Activated naive CD8-positive, alpha-beta T cell treated with anti-CD3 and anti-CD28 coated beads, Interleukin-2, amount 50 U/mL, for 24 hours (primary cell): ENCODE measurements at regions not wholly inside any gene's neighbourhood (a gene's known extent, or its start where the extent isn't known, plus 50 kb on each side); places are given as distances from the start of the nearest gene placed in this dataset.
A peak's percentile ranks its signal among the peaks of the same experiment; 100 is the strongest.

Experiments used
- ATAC-seq: fragments of 150-1000 bp; cut with Tn5 transposase; one replicate; pipeline ENCODE4 v1.10.0; 2021
- DNase-seq: peaks from one replicate; pipeline ENCODE4 v3.0.0; 2021
- H3K27ac Mint-ChIP-seq: one replicate; pipeline ENCODE4 v1.8.0; 2021; ENCODE audit warnings: mild to moderate bottlenecking, mixed read lengths
- H3K27me3 Mint-ChIP-seq: one replicate; pipeline ENCODE4 v1.8.0; 2021; ENCODE audit warnings: mixed read lengths
- H3K36me3 Mint-ChIP-seq: one replicate; pipeline ENCODE4 v1.8.0; 2021; ENCODE audit warnings: low read depth, mixed read lengths
- H3K4me1 Mint-ChIP-seq: one replicate; pipeline ENCODE4 v1.8.0; 2021; ENCODE audit warnings: mixed read lengths
- H3K4me3 Mint-ChIP-seq: one replicate; pipeline ENCODE4 v1.8.0; 2021; ENCODE audit warnings: mild to moderate bottlenecking, moderate library complexity, mixed read lengths
- H3K9me3 Mint-ChIP-seq: one replicate; pipeline ENCODE4 v1.8.0; 2021; ENCODE audit warnings: mixed read lengths

- peaks cover 7% of the 10 kb centered on the region for H3K9me3 Mint-ChIP-seq
- DNase-seq: no peak
Observed at GRCh38 chr12:97943359-97943758, 480.8 kb downstream of the RMST start.

GRCh38 chr12:97944576-97944975 lies 482.0 kb downstream of the RMST start:
- DNase-seq: no peak
- no peak for ATAC-seq
- no peak overlapping the region for H3K4me3 Mint-ChIP-seq
- H3K4me1 Mint-ChIP-seq: no peaks in the 10 kb centered on the region
- H3K27me3 Mint-ChIP-seq: no peaks in the 10 kb centered on the region
- no peak overlapping the region for H3K27ac Mint-ChIP-seq
- peaks cover 7% of the 10 kb centered on the region for H3K9me3 Mint-ChIP-seq
- no peaks in the 10 kb centered on the region for H3K36me3 Mint-ChIP-seq

More at GRCh38 chr12:97943359-97943758, 480.8 kb downstream of the RMST start:
- Mint-ChIP-seq H3K27ac (no peak overlapping the region), H3K4me1 (no peaks in the 10 kb centered on the region), H3K36me3 (no peaks in the 10 kb centered on the region), H3K4me3 (no peak overlapping the region), H3K27me3 (no peaks in the 10 kb centered on the region)
- no peak for ATAC-seq

GRCh38 chr12:97946701-97947100 lies 484.1 kb downstream of the RMST start:
- ATAC-seq: no peak
- no peak overlapping the region for H3K27ac Mint-ChIP-seq
- no peak overlapping the region for H3K4me3 Mint-ChIP-seq
- H3K4me1 Mint-ChIP-seq: no peaks in the 10 kb centered on the region
- H3K9me3 Mint-ChIP-seq: peaks cover 7% of the 10 kb centered on the region
- no peaks in the 10 kb centered on the region for H3K27me3 Mint-ChIP-seq
- DNase-seq: no peak
- H3K36me3 Mint-ChIP-seq: no peaks in the 10 kb centered on the region

- H3K9me3 Mint-ChIP-seq: peaks cover 7% of the 10 kb centered on the region
- no peak overlapping the region for H3K4me3 Mint-ChIP-seq
- no peak overlapping the region for H3K27ac Mint-ChIP-seq
- no peaks in the 10 kb centered on the region for H3K4me1 Mint-ChIP-seq
- H3K27me3 Mint-ChIP-seq: no peaks in the 10 kb centered on the region
- no peaks in the 10 kb centered on the region for H3K36me3 Mint-ChIP-seq
- ATAC-seq: no peak
- DNase-seq: no peak
Observed at GRCh38 chr12:97948591-97948990, 486.0 kb downstream of the RMST start.

- ATAC-seq (no peak), DNase-seq (no peak)
- Mint-ChIP-seq H3K4me3 (no peak overlapping the region), H3K27me3 (peaks cover 3% of the 10 kb centered on the region), H3K4me1 (no peaks in the 10 kb centered on the region), H3K27ac (no peak overlapping the region), H3K9me3 (peaks cover 12% of the 10 kb centered on the region), H3K36me3 (no peaks in the 10 kb centered on the region)
Observed at GRCh38 chr12:97951239-97951638, 488.6 kb downstream of the RMST start.

- Mint-ChIP-seq H3K9me3 (peaks cover 17% of the 10 kb centered on the region), H3K27ac (no peak overlapping the region), H3K4me3 (no peak overlapping the region), H3K27me3 (peaks cover 3% of the 10 kb centered on the region), H3K4me1 (no peaks in the 10 kb centered on the region), H3K36me3 (no peaks in the 10 kb centered on the region)
- DNase-seq (no peak), ATAC-seq (no peak)
Observed at GRCh38 chr12:97951717-97952116, 489.1 kb downstream of the RMST start.

GRCh38 chr12:97957109-97957508 lies 494.5 kb downstream of the RMST start:
- no peak for ATAC-seq
- H3K9me3 Mint-ChIP-seq: peaks cover 11% of the 10 kb centered on the region
- no peak overlapping the region for H3K27ac Mint-ChIP-seq
- peaks cover 3% of the 10 kb centered on the region for H3K27me3 Mint-ChIP-seq
- no peak for DNase-seq
- H3K4me3 Mint-ChIP-seq: no peak overlapping the region
- no peaks in the 10 kb centered on the region for H3K4me1 Mint-ChIP-seq
- H3K36me3 Mint-ChIP-seq: no peaks in the 10 kb centered on the region

GRCh38 chr12:97960225-97960624 lies 497.6 kb downstream of the RMST start:
- H3K4me3 Mint-ChIP-seq: no peak overlapping the region
- no peaks in the 10 kb centered on the region for H3K27me3 Mint-ChIP-seq
- DNase-seq (no peak), ATAC-seq (no peak)
- no peaks in the 10 kb centered on the region for H3K4me1 Mint-ChIP-seq
- no peak overlapping the region for H3K27ac Mint-ChIP-seq
- peaks cover 11% of the 10 kb centered on the region for H3K9me3 Mint-ChIP-seq
- no peaks in the 10 kb centered on the region for H3K36me3 Mint-ChIP-seq

GRCh38 chr12:97960741-97961608 lies 498.4 kb downstream of the RMST start:
- no peak overlapping the region for H3K27ac Mint-ChIP-seq
- peaks cover 8% of the 10 kb centered on the region for H3K9me3 Mint-ChIP-seq
- no peaks in the 10 kb centered on the region for H3K27me3 Mint-ChIP-seq
- no peak overlapping the region for H3K4me3 Mint-ChIP-seq
- DNase-seq (peak; percentile 20), ATAC-seq (peak; percentile 44)
- no peaks in the 10 kb centered on the region for H3K4me1 Mint-ChIP-seq
- no peaks in the 10 kb centered on the region for H3K36me3 Mint-ChIP-seq

- no peaks in the 10 kb centered on the region for H3K9me3 Mint-ChIP-seq
- H3K4me1 Mint-ChIP-seq: no peaks in the 10 kb centered on the region
- DNase-seq (no peak), ATAC-seq (no peak)
- H3K27ac Mint-ChIP-seq: no peak overlapping the region
- no peaks in the 10 kb centered on the region for H3K36me3 Mint-ChIP-seq
- H3K4me3 Mint-ChIP-seq: no peak overlapping the region
- H3K27me3 Mint-ChIP-seq: no peaks in the 10 kb centered on the region
Observed at GRCh38 chr12:97967831-97968230, 505.2 kb downstream of the RMST start.

- H3K4me3 Mint-ChIP-seq: no peak overlapping the region
- H3K36me3 Mint-ChIP-seq: no peaks in the 10 kb centered on the region
- no peak for ATAC-seq
- no peaks in the 10 kb centered on the region for H3K27me3 Mint-ChIP-seq
- H3K9me3 Mint-ChIP-seq: no peaks in the 10 kb centered on the region
- H3K27ac Mint-ChIP-seq: no peak overlapping the region
- no peaks in the 10 kb centered on the region for H3K4me1 Mint-ChIP-seq
- no peak for DNase-seq
Observed at GRCh38 chr12:97968641-97969197, 506.1 kb downstream of the RMST start.

GRCh38 chr12:97977870-97978405 lies 515.3 kb downstream of the RMST start:
- no peak overlapping the region for H3K4me3 Mint-ChIP-seq
- no peaks in the 10 kb centered on the region for H3K4me1 Mint-ChIP-seq
- no peak overlapping the region for H3K27ac Mint-ChIP-seq
- DNase-seq (no peak), ATAC-seq (no peak)
- H3K27me3 Mint-ChIP-seq: peaks cover 2% of the 10 kb centered on the region
- no peaks in the 10 kb centered on the region for H3K36me3 Mint-ChIP-seq
- peaks cover 4% of the 10 kb centered on the region for H3K9me3 Mint-ChIP-seq

- H3K4me1 Mint-ChIP-seq: no peaks in the 10 kb centered on the region
- no peaks in the 10 kb centered on the region for H3K36me3 Mint-ChIP-seq
- DNase-seq (no peak), ATAC-seq (no peak)
- no peaks in the 10 kb centered on the region for H3K27me3 Mint-ChIP-seq
- no peak overlapping the region for H3K27ac Mint-ChIP-seq
- H3K4me3 Mint-ChIP-seq: no peak overlapping the region
- H3K9me3 Mint-ChIP-seq: no peaks in the 10 kb centered on the region
Observed at GRCh38 chr12:97982684-97983083, 520.1 kb downstream of the RMST start.

GRCh38 chr12:97983796-97984195 lies 521.2 kb downstream of the RMST start:
- Mint-ChIP-seq H3K27me3 (no peaks in the 10 kb centered on the region), H3K4me3 (no peak overlapping the region), H3K4me1 (no peaks in the 10 kb centered on the region), H3K36me3 (no peaks in the 10 kb centered on the region), H3K27ac (no peak overlapping the region), H3K9me3 (no peaks in the 10 kb centered on the region)
- DNase-seq (no peak), ATAC-seq (no peak)

GRCh38 chr12:97984436-97984835 lies 521.8 kb downstream of the RMST start:
- H3K36me3 Mint-ChIP-seq: no peaks in the 10 kb centered on the region
- H3K27me3 Mint-ChIP-seq: no peaks in the 10 kb centered on the region
- DNase-seq (no peak), ATAC-seq (no peak)
- H3K27ac Mint-ChIP-seq: no peak overlapping the region
- H3K4me3 Mint-ChIP-seq: no peak overlapping the region
- no peaks in the 10 kb centered on the region for H3K9me3 Mint-ChIP-seq
- H3K4me1 Mint-ChIP-seq: no peaks in the 10 kb centered on the region
